ENCODE measurements at regions not wholly inside any gene's neighbourhood (a gene's known extent, or its start where the extent isn't known, plus 50 kb on each side); places are given as distances from the start of the nearest gene placed in this dataset.

DNA sequence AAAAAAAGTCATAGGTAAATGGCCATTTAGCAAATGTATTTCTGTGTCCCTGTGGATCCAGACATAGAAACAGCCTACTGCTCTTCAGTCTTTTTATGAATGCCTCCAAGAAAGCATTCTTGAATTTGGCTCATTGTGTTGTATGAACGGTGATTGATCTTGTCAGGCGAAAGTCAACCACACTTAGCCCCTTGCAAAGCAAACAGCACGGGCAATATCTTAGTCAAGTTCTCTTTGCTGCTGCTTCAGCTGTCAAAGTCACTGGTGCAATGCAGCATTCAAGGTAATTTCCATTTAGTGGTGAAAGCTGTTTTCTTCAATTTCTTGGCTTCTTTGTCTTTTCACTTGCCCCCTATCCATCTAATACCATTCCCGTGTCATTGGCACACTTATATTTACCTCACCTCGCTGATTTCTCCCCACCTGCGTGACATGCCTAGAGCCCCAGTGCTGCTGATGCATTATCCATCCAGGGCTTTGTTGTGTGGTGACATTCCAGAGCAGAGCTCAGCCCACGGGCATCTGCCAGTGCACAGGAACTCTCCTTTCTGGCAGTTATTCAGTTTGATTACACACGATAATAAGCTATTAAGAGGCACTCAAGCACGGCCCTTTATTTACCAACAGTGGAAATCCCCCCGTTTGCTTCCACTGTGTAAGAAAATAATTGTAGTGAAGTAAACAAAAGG, 362.3 kb upstream of the NOVA1 start:
- TF ChIP-seq, protein P1, sequence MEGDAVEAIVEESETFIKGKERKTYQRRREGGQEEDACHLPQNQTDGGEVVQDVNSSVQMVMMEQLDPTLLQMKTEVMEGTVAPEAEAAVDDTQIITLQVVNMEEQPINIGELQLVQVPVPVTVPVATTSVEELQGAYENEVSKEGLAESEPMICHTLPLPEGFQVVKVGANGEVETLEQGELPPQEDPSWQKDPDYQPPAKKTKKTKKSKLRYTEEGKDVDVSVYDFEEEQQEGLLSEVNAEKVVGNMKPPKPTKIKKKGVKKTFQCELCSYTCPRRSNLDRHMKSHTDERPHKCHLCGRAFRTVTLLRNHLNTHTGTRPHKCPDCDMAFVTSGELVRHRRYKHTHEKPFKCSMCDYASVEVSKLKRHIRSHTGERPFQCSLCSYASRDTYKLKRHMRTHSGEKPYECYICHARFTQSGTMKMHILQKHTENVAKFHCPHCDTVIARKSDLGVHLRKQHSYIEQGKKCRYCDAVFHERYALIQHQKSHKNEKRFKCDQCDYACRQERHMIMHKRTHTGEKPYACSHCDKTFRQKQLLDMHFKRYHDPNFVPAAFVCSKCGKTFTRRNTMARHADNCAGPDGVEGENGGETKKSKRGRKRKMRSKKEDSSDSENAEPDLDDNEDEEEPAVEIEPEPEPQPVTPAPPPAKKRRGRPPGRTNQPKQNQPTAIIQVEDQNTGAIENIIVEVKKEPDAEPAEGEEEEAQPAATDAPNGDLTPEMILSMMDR (IDR thresholded peaks at IDR 0.05), result no peak
- TF ChIP-seq POLR2A (IDR thresholded peaks at IDR 0.05), result no peak

All from thyroid gland (tissue), 4 donors.